CD14-positive monocyte (primary cell): ENCODE measurements at regions not wholly inside any gene's neighbourhood (a gene's known extent, or its start where the extent isn't known, plus 50 kb on each side); places are given as distances from the start of the nearest gene placed in this dataset.

Experiments used
- DNase-seq, 3 donors: peaks; one replicate each; pipeline ENCODE4 v3.0.0-alpha.2; 2011 to 2022
- H2AFZ ChIP-seq: 2 replicates; pipeline ENCODE4 v1.6.0; 2012; ENCODE audit warnings: mild to moderate bottlenecking, low read depth, low read length, inconsistent platforms; ENCODE audit not compliant: insufficient read depth, poor library complexity, severe bottlenecking
- H3K27ac ChIP-seq, 2 donors: 1 replicate in 1 of 2; 2 replicates in 1 of 2; pipeline ENCODE4 v1.5.1; 2012 to 2013; ENCODE audit warnings: low read length in 2 of 2, control low read depth in 1 of 2, inconsistent platforms in 1 of 2, low read depth in 1 of 2, mild to moderate bottlenecking in 1 of 2
- H3K27me3 ChIP-seq, 2 donors: one replicate each; pipeline versions ENCODE4 v1.6.0 to v1.6.1; 2011 to 2013; ENCODE audit warnings: low read length in 2 of 2; ENCODE audit not compliant: control insufficient read depth in 2 of 2, insufficient read depth in 2 of 2
- H3K36me3 ChIP-seq, 2 donors: replicated peaks in 1 of 2; 1 replicate in 1 of 2; 2 replicates in 1 of 2; pipeline versions ENCODE4 v1.5.1 to v1.6.1; 2012 to 2013; ENCODE audit warnings: low read length in 2 of 2, control low read depth in 1 of 2, inconsistent platforms in 1 of 2, mild to moderate bottlenecking in 1 of 2; ENCODE audit not compliant: insufficient read depth in 2 of 2, control insufficient read depth in 1 of 2
- H3K4me1 ChIP-seq, 2 donors: 1 replicate in 1 of 2; 2 replicates in 1 of 2; pipeline versions ENCODE4 v1.5.1 to v1.6.1; 2012 to 2013; ENCODE audit warnings: low read length in 2 of 2, control low read depth in 1 of 2, inconsistent platforms in 1 of 2, mild to moderate bottlenecking in 1 of 2, moderate library complexity in 1 of 2; ENCODE audit not compliant: insufficient read depth in 2 of 2, control insufficient read depth in 1 of 2
- H3K4me2 ChIP-seq: replicated peaks from 2 replicates; pipeline ENCODE3; 2012; ENCODE audit warnings: low read length, moderate library complexity, mild to moderate bottlenecking; ENCODE audit not compliant: poor library complexity, severe bottlenecking; ENCODE audit errors: extremely low read depth
- H3K4me3 ChIP-seq, 3 experiments: fragments of 200-600 bp in 1 of 3; sonication (generic) in 1 of 3; replicated peaks in 1 of 3; 1 replicate in 2 of 3; 2 replicates in 1 of 3; pipeline ENCODE4 v1.5.1; 2011 to 2013; ENCODE audit warnings: low read length in 3 of 3, mild to moderate bottlenecking in 3 of 3, control low read depth in 2 of 3, low read depth in 2 of 3, inconsistent platforms in 1 of 3, moderate library complexity in 1 of 3
- H3K79me2 ChIP-seq: 2 replicates; pipeline ENCODE4 v1.6.0; 2012; ENCODE audit warnings: mild to moderate bottlenecking, control low read depth, inconsistent platforms, low read length, moderate library complexity; ENCODE audit not compliant: insufficient read depth
- H3K9ac ChIP-seq: 2 replicates; pipeline ENCODE4 v1.6.0; 2017; ENCODE audit warnings: low read length, mild to moderate bottlenecking; ENCODE audit not compliant: insufficient read depth, poor library complexity, severe bottlenecking
- H3K9me3 ChIP-seq, 2 donors: replicated peaks in 1 of 2; 1 replicate in 1 of 2; 2 replicates in 1 of 2; pipeline versions ENCODE4 v1.5.1 to v1.6.1; 2012 to 2013; ENCODE audit warnings: low read length in 2 of 2, control low read depth in 1 of 2; ENCODE audit not compliant: control insufficient read depth in 1 of 2, insufficient read depth in 1 of 2
- H4K20me1 ChIP-seq: 2 replicates; pipeline ENCODE4 v1.6.0; 2012; ENCODE audit warnings: mild to moderate bottlenecking, low read length, control low read depth, moderate library complexity; ENCODE audit not compliant: insufficient read depth
- H3K27ac Mint-ChIP-seq, 7 donors: one replicate each; pipeline ENCODE4 v1.8.0; 2020; ENCODE audit warnings: mild to moderate bottlenecking in 7 of 7, mixed read lengths in 7 of 7, moderate library complexity in 6 of 7, inconsistent platforms in 2 of 7
- H3K27me3 Mint-ChIP-seq, 3 donors: one replicate each; pipeline ENCODE4 v1.8.0; 2021 to 2022; ENCODE audit warnings: low read depth in 3 of 3, mild to moderate bottlenecking in 3 of 3, mixed read lengths in 3 of 3, moderate library complexity in 3 of 3, inconsistent platforms in 1 of 3
- H3K36me3 Mint-ChIP-seq, 2 donors: one replicate each; pipeline ENCODE4 v1.8.0; 2020; ENCODE audit warnings: mixed read lengths in 2 of 2, inconsistent platforms in 1 of 2, mild to moderate bottlenecking in 1 of 2
- H3K4me1 Mint-ChIP-seq: one replicate; pipeline ENCODE4 v1.8.0; 2020; ENCODE audit warnings: mild to moderate bottlenecking, mixed read lengths
- H3K4me3 Mint-ChIP-seq, 2 donors: one replicate each; pipeline ENCODE4 v1.8.0; 2020; ENCODE audit warnings: mild to moderate bottlenecking in 2 of 2, mixed read lengths in 2 of 2, moderate library complexity in 1 of 2
- H3K9me3 Mint-ChIP-seq, 7 donors: one replicate each; pipeline ENCODE4 v1.8.0; 2020 to 2022; ENCODE audit warnings: mixed read lengths in 7 of 7, mild to moderate bottlenecking in 6 of 7, moderate library complexity in 6 of 7, inconsistent platforms in 2 of 7
- WGBS: methylation state at CpG from one replicate; pipeline ENCODE4 v1.1.5; 2013; ENCODE audit warnings: missing lambda C conversion rate; ENCODE audit not compliant: insufficient coverage; 5-methylcytosine and 5-hydroxymethylcytosine counted together
- intact Hi-C, 2 donors: fragments of 100-400 bp; cut with micrococcal nuclease; formaldehyde crosslinking; loops; one replicate each; pipeline versions ENCODE4 v1.15.0 to v1.15.1; 2023
- TF ChIP-seq, protein P1 (sequence below): fragments of 200-600 bp; IDR thresholded peaks from one replicate; pipeline ENCODE4 v1.8.0; 2022; ENCODE audit warnings: antibody characterized with exemption, mild to moderate bottlenecking

DNA sequence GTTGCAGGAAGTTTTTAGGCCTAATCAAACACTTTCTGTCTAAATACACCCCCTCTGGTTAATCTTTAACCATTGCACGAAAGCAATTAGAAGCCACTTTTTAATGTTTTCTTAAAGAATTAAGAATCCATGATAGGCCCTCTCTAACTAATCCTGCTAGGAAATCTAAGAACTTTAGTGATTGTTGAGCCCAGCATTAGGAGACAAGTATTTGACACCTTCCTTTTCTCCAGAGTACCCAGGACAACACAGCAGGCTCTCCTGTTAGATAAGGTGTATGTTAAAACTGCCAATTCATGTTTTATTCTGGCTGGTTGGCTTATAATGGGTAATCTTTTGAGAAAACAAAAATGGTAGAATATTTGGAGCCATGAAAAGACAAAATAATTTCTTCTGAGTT lies 95.0 kb downstream of the ALX1 start:
- DNase-seq: no peak
- no peaks in the 10 kb centered on the region for H4K20me1 ChIP-seq
- TF ChIP-seq, protein P1, sequence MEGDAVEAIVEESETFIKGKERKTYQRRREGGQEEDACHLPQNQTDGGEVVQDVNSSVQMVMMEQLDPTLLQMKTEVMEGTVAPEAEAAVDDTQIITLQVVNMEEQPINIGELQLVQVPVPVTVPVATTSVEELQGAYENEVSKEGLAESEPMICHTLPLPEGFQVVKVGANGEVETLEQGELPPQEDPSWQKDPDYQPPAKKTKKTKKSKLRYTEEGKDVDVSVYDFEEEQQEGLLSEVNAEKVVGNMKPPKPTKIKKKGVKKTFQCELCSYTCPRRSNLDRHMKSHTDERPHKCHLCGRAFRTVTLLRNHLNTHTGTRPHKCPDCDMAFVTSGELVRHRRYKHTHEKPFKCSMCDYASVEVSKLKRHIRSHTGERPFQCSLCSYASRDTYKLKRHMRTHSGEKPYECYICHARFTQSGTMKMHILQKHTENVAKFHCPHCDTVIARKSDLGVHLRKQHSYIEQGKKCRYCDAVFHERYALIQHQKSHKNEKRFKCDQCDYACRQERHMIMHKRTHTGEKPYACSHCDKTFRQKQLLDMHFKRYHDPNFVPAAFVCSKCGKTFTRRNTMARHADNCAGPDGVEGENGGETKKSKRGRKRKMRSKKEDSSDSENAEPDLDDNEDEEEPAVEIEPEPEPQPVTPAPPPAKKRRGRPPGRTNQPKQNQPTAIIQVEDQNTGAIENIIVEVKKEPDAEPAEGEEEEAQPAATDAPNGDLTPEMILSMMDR: no peak
- H3K9me3 Mint-ChIP-seq: no peaks in the 10 kb centered on the region
- H3K79me2 ChIP-seq: no peaks in the 10 kb centered on the region
- intact Hi-C loops: no loop called here
- no peak overlapping the region for H3K4me3 Mint-ChIP-seq
- H3K4me1 Mint-ChIP-seq: no peaks in the 10 kb centered on the region
- H3K27me3 Mint-ChIP-seq: peaks cover 0 to 1% (median 0%) of the 10 kb centered on the region in 3 donors
- no peak overlapping the region for H3K4me2 ChIP-seq
- H3K27ac Mint-ChIP-seq: no peak overlapping the region
- H3K27me3 ChIP-seq: no peaks in the 10 kb centered on the region
- H3K27ac ChIP-seq: no peak overlapping the region
- H3K36me3 Mint-ChIP-seq: no peaks in the 10 kb centered on the region
- no CpG with 5 or more reads among the region's 1 CpG for WGBS
- H3K4me1 ChIP-seq: no peaks in the 10 kb centered on the region
- H3K9me3 ChIP-seq: no peaks in the 10 kb centered on the region
- no peaks in the 10 kb centered on the region for H3K36me3 ChIP-seq
- no peak overlapping the region for H2AFZ ChIP-seq
- H3K4me3 ChIP-seq: no peak overlapping the region
- H3K9ac ChIP-seq: no peak overlapping the region

DNA sequence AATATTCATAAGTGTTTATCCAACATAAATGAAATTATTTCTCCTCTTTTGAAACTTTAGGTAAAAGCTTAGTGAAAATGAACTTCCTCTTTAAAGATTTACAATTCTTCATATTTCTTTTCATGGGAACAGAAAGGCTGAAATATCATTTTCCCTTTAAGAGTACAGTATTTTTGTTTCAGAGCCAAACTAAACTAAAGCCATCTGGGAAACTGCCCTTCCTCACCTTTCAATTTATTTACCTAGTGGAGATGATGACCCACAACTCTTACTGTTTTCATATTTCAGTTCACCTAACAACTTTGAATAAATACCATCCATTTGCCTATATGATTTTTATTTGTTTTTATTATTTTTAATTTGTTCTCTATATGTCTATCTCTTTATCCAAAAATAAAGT lies 105.4 kb downstream of the ALX1 start:
- H3K9ac ChIP-seq: no peak overlapping the region
- Mint-ChIP-seq H3K27ac (no peak overlapping the region), H3K27me3 (peaks cover 0 to 3% (median 1%) of the 10 kb centered on the region in 3 donors), H3K9me3 (peaks cover 0 to 1% (median 0%) of the 10 kb centered on the region in 7 donors), H3K36me3 (no peaks in the 10 kb centered on the region), H3K4me1 (no peaks in the 10 kb centered on the region), H3K4me3 (no peak overlapping the region)
- TF ChIP-seq, protein P1: no peak
- DNase-seq: no peak
- H3K36me3 ChIP-seq: no peaks in the 10 kb centered on the region
- H2AFZ ChIP-seq: no peak overlapping the region
- intact Hi-C loops: no loop called here
- no peaks in the 10 kb centered on the region for H3K4me1 ChIP-seq
- H3K79me2 ChIP-seq: no peaks in the 10 kb centered on the region
- H3K9me3 ChIP-seq: no peaks in the 10 kb centered on the region
- H3K27ac ChIP-seq: no peak overlapping the region
- H3K27me3 ChIP-seq: no peaks in the 10 kb centered on the region
- no peak overlapping the region for H3K4me2 ChIP-seq
- H4K20me1 ChIP-seq: no peaks in the 10 kb centered on the region
- H3K4me3 ChIP-seq: no peak overlapping the region
